SK-N-SH (cell line): ENCODE measurements at regions not wholly inside any gene's neighbourhood (a gene's known extent, or its start where the extent isn't known, plus 50 kb on each side); places are given as distances from the start of the nearest gene placed in this dataset.

Experiments used
- CHD2 ChIP-seq: fragments of 150-350 bp; IDR thresholded peaks from 2 replicates; pipeline ENCODE4 v1.6.1; 2018; ENCODE audit warnings: low read length; ENCODE audit not compliant: partially characterized antibody
- ELF1 ChIP-seq: IDR thresholded peaks from 2 replicates; pipeline ENCODE4 v1.4.0; 2012
- FOXJ3 ChIP-seq: sonication (generic); formaldehyde crosslinking; IDR thresholded peaks from 2 replicates; pipeline ENCODE4 v1.5.1; 2020; ENCODE audit warnings: mild to moderate bottlenecking, missing genetic modification reagents
- FOXM1 ChIP-seq: IDR thresholded peaks from 2 replicates; pipeline ENCODE4 v1.4.0; 2012; ENCODE audit warnings: low read depth, mild to moderate bottlenecking
- GABPA ChIP-seq: IDR thresholded peaks from 2 replicates; pipeline ENCODE4 v1.4.0; 2012; ENCODE audit warnings: low read depth, mild to moderate bottlenecking
- MXI1 ChIP-seq: IDR thresholded peaks from 2 replicates; pipeline ENCODE4 v1.6.1; 2012; ENCODE audit warnings: mild to moderate bottlenecking, low read depth, low read length, improper control_type of control experiment
- SMC3 ChIP-seq: IDR thresholded peaks from 2 replicates; pipeline ENCODE4 v1.6.1; 2012; ENCODE audit warnings: low read depth, low read length, improper control_type of control experiment
- TAF1 ChIP-seq: IDR thresholded peaks from 2 replicates; pipeline ENCODE4 v1.6.1; 2012; ENCODE audit warnings: low read depth, mild to moderate bottlenecking, low read length, moderate library complexity, borderline replicate concordance
- TF ChIP-seq, protein P1 (sequence below): fragments of 200-600 bp; sonication (generic); IDR thresholded peaks from 2 replicates; pipeline ENCODE4 v1.6.1; 2017; ENCODE audit warnings: antibody characterized with exemption, mild to moderate bottlenecking, moderate library complexity
- TF ChIP-seq, protein P2 (sequence below): IDR thresholded peaks from 2 replicates; pipeline ENCODE4 v1.6.1; 2012; ENCODE audit warnings: mild to moderate bottlenecking, low read depth, low read length, moderate library complexity
- TF ChIP-seq, protein P3 (sequence below): IDR thresholded peaks from 2 replicates; pipeline ENCODE4; 2012

DNA sequence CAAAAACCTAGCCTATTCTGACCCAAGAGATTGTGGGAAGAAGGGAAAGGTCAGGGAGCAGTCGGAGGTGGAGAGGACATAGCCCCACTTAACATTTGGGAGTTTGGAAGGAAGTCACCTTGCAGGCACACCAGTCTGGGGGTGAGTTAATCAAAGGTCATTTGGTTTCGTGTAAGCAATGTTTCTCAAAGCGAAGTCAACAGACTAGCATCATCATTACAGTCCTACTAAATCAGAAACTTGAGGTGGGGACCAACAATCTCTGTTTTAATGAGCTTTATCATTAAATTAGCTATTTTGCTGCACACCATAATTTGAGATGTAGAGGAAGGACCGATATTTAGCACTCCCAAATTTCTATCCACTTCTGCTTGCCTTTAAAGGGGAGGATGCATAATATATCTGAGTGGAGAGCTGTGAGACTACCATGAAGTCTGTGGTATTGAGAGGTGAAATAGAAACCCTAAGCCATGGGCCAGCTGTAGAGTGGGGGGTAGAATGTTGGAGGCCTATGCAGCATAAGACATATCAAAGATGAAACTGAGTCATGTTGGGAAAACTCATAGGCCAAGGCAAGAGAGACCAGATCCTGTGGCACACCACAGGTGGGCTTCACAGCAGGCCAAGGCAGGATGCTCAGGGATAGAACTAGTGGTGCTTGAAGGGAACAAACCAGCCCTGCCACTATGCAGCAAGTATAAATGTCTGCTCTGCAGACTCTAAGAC, 141.7 kb upstream of the ANKFN1 start:
- TF ChIP-seq, protein P1, sequence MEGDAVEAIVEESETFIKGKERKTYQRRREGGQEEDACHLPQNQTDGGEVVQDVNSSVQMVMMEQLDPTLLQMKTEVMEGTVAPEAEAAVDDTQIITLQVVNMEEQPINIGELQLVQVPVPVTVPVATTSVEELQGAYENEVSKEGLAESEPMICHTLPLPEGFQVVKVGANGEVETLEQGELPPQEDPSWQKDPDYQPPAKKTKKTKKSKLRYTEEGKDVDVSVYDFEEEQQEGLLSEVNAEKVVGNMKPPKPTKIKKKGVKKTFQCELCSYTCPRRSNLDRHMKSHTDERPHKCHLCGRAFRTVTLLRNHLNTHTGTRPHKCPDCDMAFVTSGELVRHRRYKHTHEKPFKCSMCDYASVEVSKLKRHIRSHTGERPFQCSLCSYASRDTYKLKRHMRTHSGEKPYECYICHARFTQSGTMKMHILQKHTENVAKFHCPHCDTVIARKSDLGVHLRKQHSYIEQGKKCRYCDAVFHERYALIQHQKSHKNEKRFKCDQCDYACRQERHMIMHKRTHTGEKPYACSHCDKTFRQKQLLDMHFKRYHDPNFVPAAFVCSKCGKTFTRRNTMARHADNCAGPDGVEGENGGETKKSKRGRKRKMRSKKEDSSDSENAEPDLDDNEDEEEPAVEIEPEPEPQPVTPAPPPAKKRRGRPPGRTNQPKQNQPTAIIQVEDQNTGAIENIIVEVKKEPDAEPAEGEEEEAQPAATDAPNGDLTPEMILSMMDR = no peak
- TF ChIP-seq MXI1 = no peak
- TF ChIP-seq SMC3 = no peak
- no peak for TF ChIP-seq GABPA
- TF ChIP-seq, protein P2, sequence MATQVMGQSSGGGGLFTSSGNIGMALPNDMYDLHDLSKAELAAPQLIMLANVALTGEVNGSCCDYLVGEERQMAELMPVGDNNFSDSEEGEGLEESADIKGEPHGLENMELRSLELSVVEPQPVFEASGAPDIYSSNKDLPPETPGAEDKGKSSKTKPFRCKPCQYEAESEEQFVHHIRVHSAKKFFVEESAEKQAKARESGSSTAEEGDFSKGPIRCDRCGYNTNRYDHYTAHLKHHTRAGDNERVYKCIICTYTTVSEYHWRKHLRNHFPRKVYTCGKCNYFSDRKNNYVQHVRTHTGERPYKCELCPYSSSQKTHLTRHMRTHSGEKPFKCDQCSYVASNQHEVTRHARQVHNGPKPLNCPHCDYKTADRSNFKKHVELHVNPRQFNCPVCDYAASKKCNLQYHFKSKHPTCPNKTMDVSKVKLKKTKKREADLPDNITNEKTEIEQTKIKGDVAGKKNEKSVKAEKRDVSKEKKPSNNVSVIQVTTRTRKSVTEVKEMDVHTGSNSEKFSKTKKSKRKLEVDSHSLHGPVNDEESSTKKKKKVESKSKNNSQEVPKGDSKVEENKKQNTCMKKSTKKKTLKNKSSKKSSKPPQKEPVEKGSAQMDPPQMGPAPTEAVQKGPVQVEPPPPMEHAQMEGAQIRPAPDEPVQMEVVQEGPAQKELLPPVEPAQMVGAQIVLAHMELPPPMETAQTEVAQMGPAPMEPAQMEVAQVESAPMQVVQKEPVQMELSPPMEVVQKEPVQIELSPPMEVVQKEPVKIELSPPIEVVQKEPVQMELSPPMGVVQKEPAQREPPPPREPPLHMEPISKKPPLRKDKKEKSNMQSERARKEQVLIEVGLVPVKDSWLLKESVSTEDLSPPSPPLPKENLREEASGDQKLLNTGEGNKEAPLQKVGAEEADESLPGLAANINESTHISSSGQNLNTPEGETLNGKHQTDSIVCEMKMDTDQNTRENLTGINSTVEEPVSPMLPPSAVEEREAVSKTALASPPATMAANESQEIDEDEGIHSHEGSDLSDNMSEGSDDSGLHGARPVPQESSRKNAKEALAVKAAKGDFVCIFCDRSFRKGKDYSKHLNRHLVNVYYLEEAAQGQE = no peak
- TF ChIP-seq, protein P3, sequence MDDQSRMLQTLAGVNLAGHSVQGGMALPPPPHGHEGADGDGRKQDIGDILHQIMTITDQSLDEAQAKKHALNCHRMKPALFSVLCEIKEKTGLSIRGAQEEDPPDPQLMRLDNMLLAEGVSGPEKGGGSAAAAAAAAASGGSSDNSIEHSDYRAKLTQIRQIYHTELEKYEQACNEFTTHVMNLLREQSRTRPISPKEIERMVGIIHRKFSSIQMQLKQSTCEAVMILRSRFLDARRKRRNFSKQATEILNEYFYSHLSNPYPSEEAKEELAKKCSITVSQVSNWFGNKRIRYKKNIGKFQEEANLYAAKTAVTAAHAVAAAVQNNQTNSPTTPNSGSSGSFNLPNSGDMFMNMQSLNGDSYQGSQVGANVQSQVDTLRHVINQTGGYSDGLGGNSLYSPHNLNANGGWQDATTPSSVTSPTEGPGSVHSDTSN = no peak
- TF ChIP-seq FOXM1 = no peak
- TF ChIP-seq CHD2 = no peak
- TF ChIP-seq ELF1 = no peak
- TF ChIP-seq FOXJ3 (CRISPR knock-in tag) = no peak
- no peak for TF ChIP-seq TAF1
